ENCODE measurements at regions not wholly inside any gene's neighbourhood (a gene's known extent, or its start where the extent isn't known, plus 50 kb on each side); places are given as distances from the start of the nearest gene placed in this dataset.

DNA sequence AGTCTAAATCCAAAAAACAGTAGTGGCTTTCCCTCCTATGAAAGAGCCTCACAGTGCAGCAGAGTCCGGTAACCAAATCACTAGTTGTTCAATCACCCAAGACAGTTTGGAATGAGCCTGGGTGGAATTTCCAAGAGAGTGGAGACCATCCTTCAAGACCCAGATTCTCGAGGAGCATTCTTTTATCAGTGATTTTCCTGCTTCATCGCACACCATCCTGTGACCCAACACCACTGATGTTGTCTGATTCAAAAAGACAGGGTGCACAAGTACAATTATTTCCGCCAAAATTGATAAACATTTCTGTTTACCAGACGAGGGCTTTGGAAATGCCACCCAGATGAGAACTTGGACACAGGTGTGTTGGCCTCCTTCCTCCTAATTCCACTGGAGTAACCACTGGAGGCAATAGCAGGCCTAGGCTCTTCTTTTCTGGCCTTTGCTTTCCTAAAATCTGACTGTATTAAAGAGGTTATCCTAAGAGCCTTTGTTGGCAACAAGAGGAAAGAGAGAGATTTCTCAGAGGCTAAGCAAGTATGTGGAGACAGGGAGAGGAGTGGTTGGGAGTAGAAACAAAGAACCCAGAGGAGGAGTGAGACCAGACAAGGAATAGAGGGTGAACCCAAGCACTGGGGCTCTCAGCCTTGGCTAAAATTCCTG lies 56.3 kb upstream of the S1PR3 start:
- DNase-seq, result no peak

DNA sequence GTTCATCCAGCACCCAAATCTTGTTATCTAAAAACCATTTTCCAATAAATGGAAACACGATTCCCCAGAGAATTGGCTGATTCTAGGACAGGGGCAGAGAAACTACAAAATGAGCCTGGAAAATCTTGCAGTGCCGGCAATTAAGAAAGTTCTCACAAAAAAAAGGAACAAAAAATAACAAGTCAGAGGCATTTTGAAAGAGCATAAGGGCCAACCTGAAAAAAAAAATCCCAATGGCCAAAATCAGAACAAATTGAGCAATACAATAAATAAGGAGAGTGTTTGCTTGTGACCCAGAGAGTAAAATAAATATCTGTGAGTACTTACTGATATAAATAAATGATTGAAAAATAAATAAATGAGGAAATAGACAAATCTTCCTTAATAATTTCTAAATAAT lies 55.1 kb upstream of the S1PR3 start:
- no peak for DNase-seq

DNA sequence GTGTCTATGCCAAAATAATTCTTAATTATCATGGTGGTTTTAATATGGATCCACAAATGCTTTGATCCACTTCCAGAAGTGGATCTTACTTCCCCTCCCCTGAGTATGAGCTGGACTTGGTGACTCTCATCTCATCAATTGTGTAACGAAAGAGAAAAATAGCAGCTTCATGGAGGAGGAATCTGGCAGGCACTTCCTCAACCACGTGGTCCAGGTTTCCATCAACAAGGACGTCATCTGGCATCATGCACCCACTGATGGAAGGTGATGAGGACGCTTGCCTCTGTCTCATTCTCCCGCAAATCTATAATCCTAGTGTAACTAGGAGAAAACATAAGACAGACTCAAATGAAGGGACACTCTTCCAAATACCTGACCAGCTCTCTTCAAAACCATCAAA lies 54.6 kb upstream of the S1PR3 start:
- no peak for DNase-seq

DNA sequence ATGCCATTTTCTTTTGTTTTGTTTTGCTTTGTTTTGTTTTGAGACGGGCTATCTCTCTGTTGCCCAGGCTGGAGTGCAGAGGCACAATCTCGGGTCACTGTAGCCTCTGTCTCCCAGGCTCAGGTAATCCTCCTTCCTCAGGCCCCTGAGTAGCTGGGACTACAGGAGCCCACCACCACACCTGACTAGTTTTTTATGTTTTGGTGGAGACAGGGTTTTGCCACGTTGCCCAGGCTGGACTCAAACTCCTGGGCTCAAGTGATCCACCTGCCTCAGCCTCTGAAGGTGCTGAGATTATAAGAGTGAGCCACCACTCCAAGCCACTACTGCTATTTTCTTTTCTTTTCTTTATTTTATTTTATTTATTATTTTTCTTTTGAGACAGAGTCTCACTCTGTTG lies 54.0 kb upstream of the S1PR3 start:
- no peak for DNase-seq

DNA sequence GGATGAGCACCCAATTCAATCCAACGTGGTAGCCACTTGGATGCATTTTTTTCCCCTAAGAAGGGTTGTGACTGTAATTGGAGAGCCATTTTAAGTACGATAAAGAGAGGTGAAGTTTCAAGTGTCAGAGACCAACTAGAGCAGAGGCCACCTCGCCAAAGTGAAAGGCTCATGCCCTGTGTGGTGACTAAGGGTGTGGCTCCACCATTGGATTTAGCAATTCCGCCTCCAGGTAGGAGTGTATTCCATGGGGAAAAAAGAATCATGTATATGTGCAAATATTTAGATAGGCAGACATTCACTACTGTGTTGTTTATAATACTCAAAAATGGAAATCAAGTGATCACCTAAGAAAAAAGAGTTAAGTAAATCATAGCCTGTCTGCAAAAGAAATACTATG lies 53.1 kb upstream of the S1PR3 start:
- DNase-seq, result no peak

Measured in activated CD8-positive, alpha-beta memory T cell treated with anti-CD3 and anti-CD28 coated beads for 24 hours (primary cell).